Ovary (tissue), 7 donors: ENCODE measurements at regions not wholly inside any gene's neighbourhood (a gene's known extent, or its start where the extent isn't known, plus 50 kb on each side); places are given as distances from the start of the nearest gene placed in this dataset.

Experiments
- DNase-seq, 5 donors: peaks; one replicate each; pipeline ENCODE4 v3.0.0-alpha.2; 2019 to 2020
- H3K27ac ChIP-seq, 2 donors: fragments of 200-600 bp; one replicate each; pipeline versions ENCODE4 v1.5.1 to v1.8.0; 2019 to 2022
- H3K27me3 ChIP-seq: fragments of 200-600 bp; one replicate; pipeline ENCODE4 v1.8.0; 2022
- H3K36me3 ChIP-seq: fragments of 200-600 bp; sonication (generic); one replicate; pipeline ENCODE4 v1.5.1; 2019
- H3K4me1 ChIP-seq: one replicate; pipeline ENCODE4 v1.8.1; 2013; ENCODE audit warnings: mild to moderate bottlenecking, moderate library complexity; ENCODE audit not compliant: insufficient read depth
- H3K4me3 ChIP-seq: fragments of 200-600 bp; sonication (generic); one replicate; pipeline ENCODE4 v1.5.1; 2017
- H3K9me3 ChIP-seq, 2 donors: fragments of 200-600 bp in 1 of 2; sonication (generic) in 1 of 2; one replicate each; pipeline versions ENCODE4 v1.5.1 to v1.8.1; 2013 to 2019; ENCODE audit warnings: mild to moderate bottlenecking in 1 of 2, moderate library complexity in 1 of 2
- EP300 ChIP-seq: sonication (generic); formaldehyde crosslinking; IDR thresholded peaks from one replicate; pipeline ENCODE4 v1.6.1; 2017; ENCODE audit warnings: antibody characterized with exemption
- POLR2A ChIP-seq: fragments of 450-650 bp; IDR thresholded peaks from one replicate; pipeline ENCODE4 v1.6.1; 2017; ENCODE audit warnings: antibody characterized with exemption, mild to moderate bottlenecking, moderate library complexity
- WGBS, 3 donors: extraction: QIAGEN DNeasy Blood & Tissue Kit in 1 of 3; methylation state at CpG; one replicate each; pipeline versions ENCODE4 v1.1.5 to v1.1.7; 2013 to 2017; 5-methylcytosine and 5-hydroxymethylcytosine counted together
- intact Hi-C, 4 donors: fragments of 100-400 bp; cut with DNase I; formaldehyde crosslinking; loops; one replicate each; pipeline versions ENCODE4 v1.11.0 to v1.15.1; 2022 to 2023
- TF ChIP-seq, protein P1 (sequence below), 3 donors: fragments of 450-650 bp in 2 of 3; fragments of 200-600 bp in 1 of 3; IDR thresholded peaks; one replicate each; pipeline versions ENCODE4 v1.5.1 to v1.8.0; 2016 to 2022; ENCODE audit warnings: antibody characterized with exemption in 3 of 3, mild to moderate bottlenecking in 1 of 3
- donor health status: DM: no; HTN: no; CAD: no; lungs with moderate emphysema.
- donor health status: DM: no; HTN: no; CAD: no.
- donor health status: Bipolar disorder and iron deficiency.
- donor health status: DM: no; HTN: no; CAD: no.
- donor health status: DM: yes; HTN: yes; CAD: no.

- H3K4me1 ChIP-seq: no peaks in the 10 kb centered on the region
- no peaks in the 10 kb centered on the region for H3K36me3 ChIP-seq
- intact Hi-C loops: no loop called here
- DNase-seq: no peak
- no peaks in the 10 kb centered on the region for H3K9me3 ChIP-seq
- TF ChIP-seq, protein P1, sequence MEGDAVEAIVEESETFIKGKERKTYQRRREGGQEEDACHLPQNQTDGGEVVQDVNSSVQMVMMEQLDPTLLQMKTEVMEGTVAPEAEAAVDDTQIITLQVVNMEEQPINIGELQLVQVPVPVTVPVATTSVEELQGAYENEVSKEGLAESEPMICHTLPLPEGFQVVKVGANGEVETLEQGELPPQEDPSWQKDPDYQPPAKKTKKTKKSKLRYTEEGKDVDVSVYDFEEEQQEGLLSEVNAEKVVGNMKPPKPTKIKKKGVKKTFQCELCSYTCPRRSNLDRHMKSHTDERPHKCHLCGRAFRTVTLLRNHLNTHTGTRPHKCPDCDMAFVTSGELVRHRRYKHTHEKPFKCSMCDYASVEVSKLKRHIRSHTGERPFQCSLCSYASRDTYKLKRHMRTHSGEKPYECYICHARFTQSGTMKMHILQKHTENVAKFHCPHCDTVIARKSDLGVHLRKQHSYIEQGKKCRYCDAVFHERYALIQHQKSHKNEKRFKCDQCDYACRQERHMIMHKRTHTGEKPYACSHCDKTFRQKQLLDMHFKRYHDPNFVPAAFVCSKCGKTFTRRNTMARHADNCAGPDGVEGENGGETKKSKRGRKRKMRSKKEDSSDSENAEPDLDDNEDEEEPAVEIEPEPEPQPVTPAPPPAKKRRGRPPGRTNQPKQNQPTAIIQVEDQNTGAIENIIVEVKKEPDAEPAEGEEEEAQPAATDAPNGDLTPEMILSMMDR (IDR thresholded peaks at IDR 0.05): no peak
- TF ChIP-seq POLR2A (no peak), EP300 (no peak)
- no peak overlapping the region for H3K4me3 ChIP-seq
- H3K27ac ChIP-seq: no peak overlapping the region
- WGBS, 3 donors: 78 to 84% (median 83%) methylated on average over 5 of the region's 5 CpGs
- no peaks in the 10 kb centered on the region for H3K27me3 ChIP-seq
Observed at GRCh38 chr14:28651148-28651547, 115.4 kb upstream of the FOXG1 start.

DNA sequence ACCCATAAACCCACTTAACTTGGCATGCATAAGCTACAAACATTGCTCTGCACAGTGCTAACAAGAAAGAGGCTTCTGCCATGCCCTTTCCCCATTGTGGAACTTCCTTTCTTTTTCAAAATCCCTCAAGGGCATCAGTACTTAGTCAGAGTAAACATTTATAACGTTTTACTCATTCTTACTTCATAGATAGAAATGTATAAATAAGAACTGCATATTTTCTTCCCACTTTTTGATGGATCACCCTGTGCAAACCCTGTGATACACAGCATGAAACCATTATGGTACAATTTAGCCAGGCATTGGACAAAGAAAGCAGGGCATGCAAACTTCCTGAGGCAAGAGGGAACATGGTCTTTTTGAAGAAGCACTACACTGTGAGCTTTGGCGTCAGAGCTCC is 113.8 kb upstream of the FOXG1 start:
- Histone ChIP-seq H3K4me1 (no peaks in the 10 kb centered on the region), H3K36me3 (no peaks in the 10 kb centered on the region), H3K27me3 (no peaks in the 10 kb centered on the region), H3K9me3 (no peaks in the 10 kb centered on the region), H3K4me3 (no peak overlapping the region), H3K27ac (no peak overlapping the region)
- no peak for DNase-seq
- TF ChIP-seq POLR2A: no peak
- TF ChIP-seq, protein P1 (IDR thresholded peaks at IDR 0.05): no peak
- no peak for TF ChIP-seq EP300
- WGBS, 3 donors: 34 to 47% (median 42%) methylated on average over 2 of the region's 2 CpGs
- intact Hi-C loops: no loop called here

DNA sequence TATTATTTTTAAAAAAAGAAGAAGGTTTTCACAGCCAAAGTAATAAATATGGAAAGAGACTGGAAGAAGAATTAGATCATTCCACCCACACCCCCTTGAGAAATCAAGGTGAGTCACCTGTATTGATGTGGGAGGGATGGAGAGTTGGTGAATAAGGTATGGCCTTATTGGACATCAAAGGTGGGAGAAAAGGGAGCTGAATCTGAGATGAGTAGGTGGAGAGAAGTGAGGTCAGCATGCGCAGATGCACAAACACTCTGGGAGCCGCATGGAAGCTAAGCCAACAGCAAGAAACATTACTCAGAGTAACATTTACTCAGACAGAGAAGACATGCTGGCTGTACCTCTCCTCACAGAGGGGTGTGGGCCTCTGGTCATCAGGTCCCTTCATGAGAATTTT is 113.1 kb upstream of the FOXG1 start:
- Histone ChIP-seq H3K27me3 (no peaks in the 10 kb centered on the region), H3K9me3 (no peaks in the 10 kb centered on the region), H3K27ac (no peak overlapping the region), H3K4me1 (no peaks in the 10 kb centered on the region), H3K36me3 (no peaks in the 10 kb centered on the region), H3K4me3 (no peak overlapping the region)
- WGBS, 3 donors: 92 to 97% (median 95%) methylated on average over 2 of the region's 2 CpGs
- no peak for TF ChIP-seq POLR2A
- TF ChIP-seq EP300: no peak
- TF ChIP-seq, protein P1 (IDR thresholded peaks at IDR 0.05): no peak
- no peak for DNase-seq
- intact Hi-C loops: no loop called here

GRCh38 chr14:28656704-28657255 is 109.8 kb upstream of the FOXG1 start:
- Histone ChIP-seq H3K36me3 (no peaks in the 10 kb centered on the region), H3K27me3 (no peaks in the 10 kb centered on the region), H3K9me3 (no peaks in the 10 kb centered on the region), H3K4me1 (no peaks in the 10 kb centered on the region), H3K4me3 (no peak overlapping the region), H3K27ac (no peak overlapping the region)
- no peak for TF ChIP-seq EP300
- TF ChIP-seq, protein P1 (IDR thresholded peaks at IDR 0.05): no peak
- no peak for TF ChIP-seq POLR2A
- intact Hi-C loops: no loop called here
- 79 to 86% (median 85%) methylated on average over 1 of the region's 1 CpG for WGBS, 3 donors
- DNase-seq: no peak
